Testis (tissue), 2 donors: ENCODE measurements at regions not wholly inside any gene's neighbourhood (a gene's known extent, or its start where the extent isn't known, plus 50 kb on each side); places are given as distances from the start of the nearest gene placed in this dataset.

Source experiments
- DNase-seq: peaks from one replicate; pipeline ENCODE4 v3.0.0-alpha.2; 2019
- H3K27ac ChIP-seq, 2 donors: fragments of 200-600 bp; sonication (generic); one replicate each; pipeline ENCODE4 v1.5.1; 2019
- H3K27me3 ChIP-seq: fragments of 200-600 bp; sonication (generic); one replicate; pipeline ENCODE4 v1.5.1; 2019
- H3K36me3 ChIP-seq: fragments of 200-600 bp; sonication (generic); one replicate; pipeline ENCODE4 v1.5.1; 2017; ENCODE audit warnings: low read depth; ENCODE audit errors: missing control alignments
- H3K4me1 ChIP-seq: fragments of 200-600 bp; sonication (generic); one replicate; pipeline ENCODE4 v1.5.1; 2019
- H3K4me3 ChIP-seq, 2 donors: fragments of 200-600 bp; sonication (generic); one replicate each; pipeline ENCODE4 v1.5.1; 2017 to 2019
- H3K9me3 ChIP-seq: fragments of 200-600 bp; sonication (generic); one replicate; pipeline ENCODE4 v1.5.1; 2017
- POLR2A ChIP-seq: fragments of 450-650 bp; IDR thresholded peaks from one replicate; pipeline ENCODE4 v1.6.1; 2017; ENCODE audit warnings: antibody characterized with exemption, mild to moderate bottlenecking, moderate library complexity
- WGBS, 2 donors: methylation state at CpG; one replicate each; pipeline ENCODE4 v1.1.5; 2018; 5-methylcytosine and 5-hydroxymethylcytosine counted together
- intact Hi-C: fragments of 100-400 bp; cut with DNase I; formaldehyde crosslinking; loops from one replicate; pipeline ENCODE4 v1.15.1; 2023; ENCODE audit warnings: low total_unique reads
- TF ChIP-seq, protein P1 (sequence below), 3 experiments: fragments of 450-650 bp in 2 of 3; fragments of 200-600 bp in 1 of 3; sonication (generic) in 1 of 3; IDR thresholded peaks; one replicate each; pipeline ENCODE4 v1.5.1; 2016 to 2019; ENCODE audit warnings: antibody characterized with exemption in 3 of 3, mild to moderate bottlenecking in 2 of 3, moderate library complexity in 1 of 3

DNA sequence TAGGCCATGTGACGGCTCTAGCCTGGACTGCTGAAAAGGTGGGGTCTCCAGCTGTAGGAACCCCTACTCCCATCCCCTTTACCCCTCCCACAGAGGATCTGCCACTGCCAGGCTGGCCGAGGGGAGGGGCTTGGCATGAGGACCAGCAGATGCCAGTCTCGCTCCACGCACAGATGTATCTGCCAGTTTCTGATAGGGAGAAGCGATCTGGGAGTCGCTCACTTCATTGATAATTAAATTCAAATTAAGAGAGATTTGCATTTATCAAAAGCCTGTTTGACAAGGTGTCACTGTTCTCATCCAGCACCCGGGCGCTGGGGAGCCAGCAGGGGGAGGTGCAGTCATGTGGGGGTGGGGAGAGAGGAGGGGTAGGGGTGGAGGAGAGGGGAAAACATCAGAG is 217.6 kb upstream of the MYL2 start:
- Histone ChIP-seq H3K4me3 (no peak overlapping the region), H3K9me3 (no peaks in the 10 kb centered on the region), H3K4me1 (no peaks in the 10 kb centered on the region), H3K27me3 (no peaks in the 10 kb centered on the region), H3K27ac (no peak overlapping the region), H3K36me3 (no peaks in the 10 kb centered on the region)
- no peak for DNase-seq
- 68 to 75% methylated on average over 7 to 8 of the region's 8 CpGs for WGBS, 2 donors
- TF ChIP-seq, protein P1, sequence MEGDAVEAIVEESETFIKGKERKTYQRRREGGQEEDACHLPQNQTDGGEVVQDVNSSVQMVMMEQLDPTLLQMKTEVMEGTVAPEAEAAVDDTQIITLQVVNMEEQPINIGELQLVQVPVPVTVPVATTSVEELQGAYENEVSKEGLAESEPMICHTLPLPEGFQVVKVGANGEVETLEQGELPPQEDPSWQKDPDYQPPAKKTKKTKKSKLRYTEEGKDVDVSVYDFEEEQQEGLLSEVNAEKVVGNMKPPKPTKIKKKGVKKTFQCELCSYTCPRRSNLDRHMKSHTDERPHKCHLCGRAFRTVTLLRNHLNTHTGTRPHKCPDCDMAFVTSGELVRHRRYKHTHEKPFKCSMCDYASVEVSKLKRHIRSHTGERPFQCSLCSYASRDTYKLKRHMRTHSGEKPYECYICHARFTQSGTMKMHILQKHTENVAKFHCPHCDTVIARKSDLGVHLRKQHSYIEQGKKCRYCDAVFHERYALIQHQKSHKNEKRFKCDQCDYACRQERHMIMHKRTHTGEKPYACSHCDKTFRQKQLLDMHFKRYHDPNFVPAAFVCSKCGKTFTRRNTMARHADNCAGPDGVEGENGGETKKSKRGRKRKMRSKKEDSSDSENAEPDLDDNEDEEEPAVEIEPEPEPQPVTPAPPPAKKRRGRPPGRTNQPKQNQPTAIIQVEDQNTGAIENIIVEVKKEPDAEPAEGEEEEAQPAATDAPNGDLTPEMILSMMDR (IDR thresholded peaks at IDR 0.05) = no peak
- no peak for TF ChIP-seq POLR2A
- intact Hi-C loops = no loop called here

DNA sequence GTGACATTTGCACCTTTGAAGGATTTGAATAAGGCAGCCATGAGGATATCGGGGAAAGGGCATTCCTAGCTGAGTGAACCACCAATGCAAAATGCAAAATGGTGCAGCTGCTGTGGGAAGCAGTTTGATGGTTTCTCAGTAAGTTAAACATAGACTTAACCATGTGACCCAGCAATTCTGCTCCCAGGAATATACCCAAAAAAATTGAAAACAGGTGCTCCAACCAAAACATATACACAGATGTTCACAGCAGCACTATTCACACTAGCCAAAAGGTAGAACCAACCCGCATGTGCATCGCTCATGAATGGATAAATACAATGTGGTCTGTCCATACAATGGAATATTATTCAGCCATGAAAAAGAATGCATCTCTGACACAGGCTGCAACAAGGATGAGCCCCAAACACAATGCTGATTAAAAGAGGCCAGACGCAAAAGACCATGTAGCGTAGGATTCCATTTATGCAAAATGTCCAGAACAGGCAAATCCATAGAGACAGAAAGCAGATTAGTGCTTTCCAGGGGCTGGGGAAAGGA is 215.0 kb upstream of the MYL2 start:
- Histone ChIP-seq H3K27me3 (no peaks in the 10 kb centered on the region), H3K9me3 (no peaks in the 10 kb centered on the region), H3K27ac (no peak overlapping the region), H3K4me1 (no peaks in the 10 kb centered on the region), H3K36me3 (no peaks in the 10 kb centered on the region), H3K4me3 (no peak overlapping the region)
- intact Hi-C loops = no loop called here
- WGBS, 2 donors = 93 to 95% methylated on average over 5 of the region's 5 CpGs
- DNase-seq = no peak
- TF ChIP-seq, protein P1 (IDR thresholded peaks at IDR 0.05) = no peak
- TF ChIP-seq POLR2A = no peak

DNA sequence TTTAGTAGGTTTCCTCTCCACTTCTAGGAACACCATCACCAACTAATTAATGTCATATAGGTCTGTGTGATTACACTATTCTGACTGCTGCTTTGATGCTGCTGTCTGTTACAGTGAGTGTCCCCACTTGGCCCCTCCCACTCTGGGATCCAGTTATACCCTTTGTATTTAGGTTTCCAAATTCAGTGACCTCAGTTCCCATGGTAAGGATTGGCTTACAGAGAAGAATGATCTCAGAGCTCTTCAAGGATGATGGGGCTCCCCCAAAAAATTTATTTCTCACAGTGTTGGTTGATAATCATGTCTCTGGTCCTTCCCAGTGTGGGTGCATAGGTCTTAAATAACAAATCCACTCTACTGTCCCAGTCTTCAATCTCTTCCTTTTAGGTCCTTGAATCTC is 210.0 kb upstream of the MYL2 start:
- no peak for DNase-seq
- intact Hi-C loops = no loop called here

DNA sequence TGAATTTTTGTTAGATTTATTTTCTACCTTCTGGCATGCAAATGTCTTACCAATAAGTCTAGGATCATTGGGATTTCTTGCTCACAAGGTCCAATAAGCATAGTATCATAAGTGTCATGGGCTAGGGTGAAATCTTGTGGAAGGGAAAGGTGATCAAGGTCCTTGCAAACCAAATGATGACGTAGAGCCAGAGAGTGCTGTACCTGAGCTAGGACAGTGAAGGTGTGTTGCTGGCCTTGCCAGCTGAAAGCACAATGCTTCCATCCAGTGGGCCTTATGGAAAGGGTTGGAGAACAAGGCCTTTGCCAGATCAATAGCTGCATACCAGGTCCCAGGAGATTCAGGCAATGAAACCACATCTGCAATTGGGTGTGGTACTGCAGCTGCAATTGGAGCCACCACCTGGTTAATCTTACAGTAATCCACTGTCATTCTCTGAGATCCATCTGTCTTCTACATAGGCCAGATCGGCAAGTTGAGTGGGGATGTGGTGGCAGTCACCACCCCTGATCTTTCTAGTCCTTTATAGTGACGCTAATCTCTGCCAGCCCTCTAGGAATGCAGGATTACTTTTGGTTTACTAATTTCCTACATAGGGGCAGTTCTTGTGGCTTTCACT is 208.9 kb upstream of the MYL2 start:
- H3K9me3 ChIP-seq = no peaks in the 10 kb centered on the region
- no peak overlapping the region for H3K4me3 ChIP-seq
- H3K27ac ChIP-seq = no peak overlapping the region
- H3K4me1 ChIP-seq = no peaks in the 10 kb centered on the region
- WGBS, 2 donors = 87 to 97% methylated on average over 3 of the region's 3 CpGs
- H3K36me3 ChIP-seq = no peaks in the 10 kb centered on the region
- DNase-seq = no peak
- TF ChIP-seq, protein P1 (IDR thresholded peaks at IDR 0.05) = no peak
- no peak for TF ChIP-seq POLR2A
- no peaks in the 10 kb centered on the region for H3K27me3 ChIP-seq
- intact Hi-C loops = no loop called here

More for the DNA sequence above, 210.0 kb upstream of the MYL2 start:
- Histone ChIP-seq H3K27ac (no peak overlapping the region), H3K9me3 (no peaks in the 10 kb centered on the region), H3K36me3 (no peaks in the 10 kb centered on the region), H3K4me1 (no peaks in the 10 kb centered on the region), H3K27me3 (no peaks in the 10 kb centered on the region), H3K4me3 (no peak overlapping the region)
- no peak for TF ChIP-seq POLR2A
- TF ChIP-seq, protein P1 (IDR thresholded peaks at IDR 0.05) = no peak

DNA sequence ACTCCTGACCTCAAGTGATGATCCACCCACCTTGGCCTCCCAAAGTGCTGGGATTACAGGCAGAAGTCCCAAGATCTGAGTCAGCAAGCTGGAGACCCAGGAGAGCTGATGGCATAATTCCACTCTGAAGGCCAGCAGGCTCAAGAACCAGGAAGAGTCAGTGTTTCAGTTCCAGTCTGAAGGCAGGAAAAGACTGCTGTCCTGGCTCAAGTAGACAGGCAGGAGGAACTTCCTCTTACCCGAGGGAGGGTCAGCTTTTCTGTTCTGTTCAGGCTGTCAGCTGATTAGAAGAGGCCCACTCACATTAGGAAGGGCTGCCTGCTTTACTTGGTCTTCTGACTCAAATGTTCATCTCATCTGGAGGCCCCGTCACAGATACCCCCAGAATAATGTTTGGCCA is 206.0 kb upstream of the MYL2 start:
- Histone ChIP-seq H3K4me3 (no peak overlapping the region), H3K27me3 (no peaks in the 10 kb centered on the region), H3K9me3 (no peaks in the 10 kb centered on the region), H3K4me1 (no peaks in the 10 kb centered on the region), H3K36me3 (no peaks in the 10 kb centered on the region), H3K27ac (no peak overlapping the region)
- no peak for TF ChIP-seq POLR2A
- TF ChIP-seq, protein P1 (IDR thresholded peaks at IDR 0.05) = no peak
- intact Hi-C loops = no loop called here
- 52 to 67% methylated on average over 2 of the region's 2 CpGs for WGBS, 2 donors
- DNase-seq = peak; percentile 16
